ENCODE measurements at regions not wholly inside any gene's neighbourhood (a gene's known extent, or its start where the extent isn't known, plus 50 kb on each side); places are given as distances from the start of the nearest gene placed in this dataset.
"Not testable (repeated sequence)": the region's sequence is repeated elsewhere in the genome, so short reads cannot be mapped to it uniquely, and the experiment has no call there.

DNA sequence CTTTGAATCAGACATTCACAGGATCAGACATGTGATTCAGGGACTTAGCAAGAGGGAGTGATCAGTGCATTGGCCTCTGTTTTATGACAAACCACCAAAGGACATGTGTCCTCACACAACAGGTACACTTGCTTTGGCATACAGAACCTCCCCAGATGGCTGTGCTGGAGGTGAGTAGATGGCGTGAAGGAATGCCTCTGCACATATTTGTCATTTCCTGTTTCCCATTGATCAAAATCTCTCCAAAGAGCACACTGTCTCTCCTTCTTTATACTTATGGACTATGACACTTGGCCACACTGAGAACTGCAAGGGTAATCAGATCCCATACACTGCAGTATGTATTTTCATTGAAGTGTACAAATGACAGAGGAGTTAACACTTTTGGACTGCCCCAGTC lies 927.6 kb downstream of the TSN start:
- Mint-ChIP-seq H3K9me3 (no peaks in the 10 kb centered on the region), H3K27ac (no peak overlapping the region), H3K4me3 (no peak overlapping the region), H3K36me3 (no peaks in the 10 kb centered on the region), H3K27me3 (no peaks in the 10 kb centered on the region), H3K4me1 (no peaks in the 10 kb centered on the region)

DNA sequence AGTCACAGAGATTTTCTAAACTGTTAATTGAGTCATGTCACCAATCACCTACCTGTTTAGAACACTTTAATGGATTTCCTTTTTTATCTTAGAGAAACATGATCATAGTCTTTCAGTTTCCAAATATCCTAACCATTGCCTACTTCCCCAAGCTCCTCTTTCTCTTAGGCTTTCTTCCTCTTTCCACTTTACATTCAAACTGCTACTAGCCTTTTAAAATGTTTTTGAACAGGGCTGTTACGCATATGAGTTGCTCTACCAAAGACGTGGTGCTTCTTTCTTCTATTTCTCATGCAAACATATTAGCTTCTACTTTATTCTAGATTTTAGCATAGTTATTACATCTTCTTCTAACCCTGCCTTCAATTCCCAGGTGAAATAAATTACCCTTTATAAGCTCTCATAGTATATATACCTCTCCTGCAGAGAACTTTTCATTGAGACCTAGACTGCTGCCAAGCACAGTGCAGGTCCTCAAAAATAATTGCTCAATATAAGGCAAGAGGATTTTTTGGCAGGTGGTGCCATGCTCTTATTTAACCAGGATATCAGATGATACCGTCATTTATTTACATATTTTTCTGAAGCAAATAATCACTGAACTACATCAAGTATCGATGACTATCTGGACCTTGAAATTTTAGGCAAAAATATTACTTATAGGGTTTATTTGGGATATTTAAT lies 937.1 kb downstream of the TSN start:
- no peaks in the 10 kb centered on the region for H3K36me3 Mint-ChIP-seq
- no peaks in the 10 kb centered on the region for H3K27me3 Mint-ChIP-seq
- no peaks in the 10 kb centered on the region for H3K4me1 Mint-ChIP-seq
- peaks cover 5% of the 10 kb centered on the region for H3K9me3 Mint-ChIP-seq
- no peak overlapping the region for H3K4me3 Mint-ChIP-seq
- H3K27ac Mint-ChIP-seq: no peak overlapping the region

DNA sequence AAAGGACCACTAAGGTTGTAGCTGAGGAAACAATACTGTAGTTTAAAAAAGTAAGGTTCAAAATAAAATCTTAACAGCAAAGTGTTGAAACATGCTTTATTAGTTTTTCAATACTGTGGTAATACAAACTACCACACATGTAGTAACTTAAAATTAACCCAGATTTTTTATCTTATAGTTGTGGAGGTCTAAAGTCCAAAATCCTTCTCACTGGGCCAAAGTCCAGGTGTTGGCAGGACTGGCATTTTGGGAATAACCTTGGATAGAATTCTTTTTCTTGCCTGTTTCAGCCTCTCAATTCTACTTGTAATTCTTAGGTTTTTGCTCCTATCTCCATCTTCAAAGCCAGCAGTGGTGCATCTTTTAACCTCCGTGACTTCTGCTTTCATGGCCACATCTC lies 942.0 kb downstream of the TSN start:
- Mint-ChIP-seq H3K36me3 (no peaks in the 10 kb centered on the region), H3K4me3 (no peak overlapping the region), H3K27ac (no peak overlapping the region), H3K9me3 (peaks cover 2% of the 10 kb centered on the region), H3K27me3 (no peaks in the 10 kb centered on the region), H3K4me1 (no peaks in the 10 kb centered on the region)

DNA sequence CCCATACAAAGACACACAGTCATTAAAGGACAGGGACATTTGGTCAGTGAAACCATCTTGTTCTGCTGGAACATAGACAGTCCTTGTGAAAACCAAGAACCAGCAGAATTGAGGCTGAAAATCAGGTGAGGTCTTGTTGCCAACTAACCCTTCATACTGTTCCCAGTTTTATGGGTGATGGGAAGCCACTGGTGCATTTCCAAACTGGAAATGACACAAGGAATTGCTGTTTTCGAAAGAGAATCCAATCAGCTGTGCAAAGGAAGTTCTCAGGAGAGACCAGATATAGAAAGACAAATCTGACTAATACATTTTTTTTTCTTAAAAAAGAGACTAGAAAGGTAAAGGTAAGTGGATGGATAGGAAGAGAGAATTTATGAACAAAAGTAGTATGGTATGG lies 948.2 kb downstream of the TSN start:
- H3K4me1 Mint-ChIP-seq: no peaks in the 10 kb centered on the region
- no peaks in the 10 kb centered on the region for H3K9me3 Mint-ChIP-seq
- no peaks in the 10 kb centered on the region for H3K27me3 Mint-ChIP-seq
- H3K27ac Mint-ChIP-seq: no peak overlapping the region
- no peaks in the 10 kb centered on the region for H3K36me3 Mint-ChIP-seq
- H3K4me3 Mint-ChIP-seq: no peak overlapping the region

DNA sequence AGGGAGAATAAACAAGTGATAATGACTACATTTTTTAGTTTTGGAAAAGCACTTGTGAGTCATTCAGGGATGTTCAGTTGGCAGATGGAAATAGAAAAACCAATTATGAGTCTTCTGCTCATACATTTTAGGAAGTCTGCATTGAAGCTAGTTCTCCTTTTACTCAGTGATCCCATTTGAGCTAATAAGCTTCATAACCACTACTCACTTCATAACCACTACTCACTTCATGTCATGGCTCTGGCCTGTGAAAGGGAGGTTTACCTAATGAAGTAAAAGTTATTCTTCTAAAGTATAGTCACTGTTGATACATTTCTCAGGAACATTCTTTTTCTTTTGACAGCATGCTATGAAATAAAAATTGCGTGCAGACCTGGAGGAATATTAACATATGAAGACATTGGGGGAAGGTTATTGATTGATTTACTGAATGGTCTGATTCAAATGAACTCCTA lies 948.7 kb downstream of the TSN start:
- H3K9me3 Mint-ChIP-seq: no peaks in the 10 kb centered on the region
- no peak overlapping the region for H3K27ac Mint-ChIP-seq
- no peak overlapping the region for H3K4me3 Mint-ChIP-seq
- no peaks in the 10 kb centered on the region for H3K4me1 Mint-ChIP-seq
- no peaks in the 10 kb centered on the region for H3K27me3 Mint-ChIP-seq
- no peaks in the 10 kb centered on the region for H3K36me3 Mint-ChIP-seq

DNA sequence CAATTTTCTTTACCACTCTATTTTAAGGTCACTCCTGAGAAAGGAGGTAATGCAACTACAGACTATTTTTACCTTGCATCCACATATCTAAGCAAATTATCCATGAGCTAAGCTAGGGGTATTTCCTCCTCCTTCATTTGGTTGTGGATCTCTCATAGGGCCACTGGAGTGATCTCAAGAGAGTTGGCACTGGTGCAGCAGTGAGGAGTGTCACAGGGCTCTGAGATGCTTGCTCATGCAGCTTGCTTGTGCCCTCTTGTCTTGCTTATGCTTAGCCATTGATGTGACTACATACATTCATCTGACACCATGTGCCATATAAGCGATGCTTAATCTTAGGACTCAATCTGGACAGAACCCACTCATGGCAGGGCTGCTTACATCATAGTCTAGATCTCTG lies 950.3 kb downstream of the TSN start:
- no peak overlapping the region for H3K4me3 Mint-ChIP-seq
- H3K4me1 Mint-ChIP-seq: no peaks in the 10 kb centered on the region
- no peak overlapping the region for H3K27ac Mint-ChIP-seq
- no peaks in the 10 kb centered on the region for H3K27me3 Mint-ChIP-seq
- H3K36me3 Mint-ChIP-seq: no peaks in the 10 kb centered on the region
- no peaks in the 10 kb centered on the region for H3K9me3 Mint-ChIP-seq

DNA sequence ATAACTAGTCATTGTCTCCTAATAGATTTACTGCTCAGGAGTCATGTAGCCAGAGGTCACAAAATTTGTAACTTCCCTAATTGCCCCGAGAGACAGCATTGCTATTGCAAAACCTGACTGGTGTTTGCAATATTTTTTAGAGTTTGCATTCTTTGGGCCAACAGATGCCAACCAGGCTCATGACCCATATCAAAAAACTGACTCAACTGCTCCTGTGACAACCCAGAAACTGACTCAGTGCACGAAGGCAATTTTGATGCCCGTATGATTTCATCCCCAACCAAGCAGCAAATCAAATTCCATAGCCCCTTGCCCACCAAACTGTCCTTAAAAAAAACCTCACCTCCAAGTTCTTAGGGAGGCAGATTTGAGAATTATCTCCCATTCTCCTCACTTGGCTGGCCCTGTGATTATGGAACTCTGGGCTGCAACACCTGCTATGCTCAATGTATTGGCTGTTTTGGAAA lies 951.3 kb downstream of the TSN start:
- Mint-ChIP-seq H3K4me1 (no peaks in the 10 kb centered on the region), H3K27me3 (no peaks in the 10 kb centered on the region), H3K36me3 (no peaks in the 10 kb centered on the region), H3K4me3 (no peak overlapping the region), H3K27ac (no peak overlapping the region), H3K9me3 (no peaks in the 10 kb centered on the region)

DNA sequence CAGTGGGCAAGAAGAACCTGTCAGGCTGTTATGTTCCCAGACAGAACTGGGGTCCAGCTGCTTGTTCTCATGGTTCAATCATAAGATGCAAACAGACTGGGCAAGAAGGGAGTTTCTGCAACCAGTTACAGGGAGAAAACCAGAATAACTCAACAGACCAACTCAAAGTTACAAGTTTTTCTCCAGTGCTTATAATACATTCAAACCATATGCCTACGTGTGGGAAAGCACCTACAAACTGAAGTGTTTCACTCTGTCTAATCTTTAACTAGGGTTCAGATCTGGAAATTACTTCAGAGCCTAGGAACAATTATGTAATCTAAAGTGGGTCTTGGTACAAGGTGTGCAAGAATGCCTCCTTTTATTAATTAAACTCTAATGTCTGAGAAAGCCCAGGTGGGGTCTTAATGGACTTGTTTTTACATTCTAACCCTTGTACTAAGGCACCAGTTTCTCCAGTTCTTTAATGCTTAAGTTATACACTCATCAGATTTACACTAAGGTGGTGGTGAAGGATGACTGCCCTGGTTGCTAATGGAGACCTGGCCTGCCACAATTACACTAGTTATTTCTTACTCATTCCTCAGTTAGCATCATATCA lies 951.9 kb downstream of the TSN start:
- Mint-ChIP-seq H3K4me1 (no peaks in the 10 kb centered on the region), H3K27ac (no peak overlapping the region), H3K27me3 (no peaks in the 10 kb centered on the region)

DNA sequence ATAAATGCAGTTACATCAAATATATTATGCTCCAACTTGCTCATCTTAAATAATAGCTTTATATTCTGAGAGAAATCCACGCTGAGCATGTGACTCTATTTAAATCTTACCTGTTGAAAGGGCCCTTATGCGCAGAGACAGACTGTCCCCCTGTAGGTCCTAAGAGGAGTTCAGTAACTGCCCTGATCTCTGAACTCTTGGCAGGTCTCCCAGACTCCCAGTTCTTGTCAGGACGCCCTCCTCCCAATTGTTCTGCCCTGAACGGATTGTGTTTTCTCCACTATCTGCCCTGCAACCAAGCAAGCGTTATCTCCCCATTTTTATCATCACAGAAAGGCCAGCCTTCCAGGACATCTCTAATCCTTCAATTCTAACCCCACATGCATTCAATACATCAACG lies 954.6 kb downstream of the TSN start:
- Mint-ChIP-seq H3K4me3 (no peak overlapping the region), H3K36me3 (no peaks in the 10 kb centered on the region), H3K9me3 (peaks cover 9% of the 10 kb centered on the region), H3K4me1 (no peaks in the 10 kb centered on the region), H3K27me3 (no peaks in the 10 kb centered on the region), H3K27ac (no peak overlapping the region)

More for the DNA sequence above, 951.9 kb downstream of the TSN start:
- Mint-ChIP-seq H3K4me3 (no peak overlapping the region), H3K36me3 (no peaks in the 10 kb centered on the region), H3K9me3 (peaks cover 4% of the 10 kb centered on the region)

DNA sequence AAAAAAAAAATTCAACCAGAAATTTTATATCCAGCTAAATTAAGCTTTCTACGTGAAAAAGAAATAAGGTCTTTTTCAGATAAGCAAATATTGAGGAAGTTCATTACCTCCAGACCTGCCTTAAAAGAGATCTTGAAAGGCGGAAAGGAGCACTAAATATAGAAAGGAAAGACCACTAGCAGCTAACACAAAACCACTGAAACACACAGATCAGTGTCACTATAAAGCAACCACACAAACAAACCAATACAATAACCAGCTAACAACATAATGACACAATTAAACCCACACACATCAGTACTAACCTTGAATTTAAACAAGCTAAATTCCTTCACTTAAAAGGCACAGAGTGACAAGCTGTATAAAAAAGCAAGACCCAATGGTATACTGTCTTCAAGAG lies 958.3 kb downstream of the TSN start:
- Mint-ChIP-seq H3K27me3 (no peaks in the 10 kb centered on the region), H3K9me3 (peaks cover 14% of the 10 kb centered on the region), H3K27ac (no peak overlapping the region), H3K4me1 (no peaks in the 10 kb centered on the region), H3K36me3 (no peaks in the 10 kb centered on the region), H3K4me3 (no peak overlapping the region)

DNA sequence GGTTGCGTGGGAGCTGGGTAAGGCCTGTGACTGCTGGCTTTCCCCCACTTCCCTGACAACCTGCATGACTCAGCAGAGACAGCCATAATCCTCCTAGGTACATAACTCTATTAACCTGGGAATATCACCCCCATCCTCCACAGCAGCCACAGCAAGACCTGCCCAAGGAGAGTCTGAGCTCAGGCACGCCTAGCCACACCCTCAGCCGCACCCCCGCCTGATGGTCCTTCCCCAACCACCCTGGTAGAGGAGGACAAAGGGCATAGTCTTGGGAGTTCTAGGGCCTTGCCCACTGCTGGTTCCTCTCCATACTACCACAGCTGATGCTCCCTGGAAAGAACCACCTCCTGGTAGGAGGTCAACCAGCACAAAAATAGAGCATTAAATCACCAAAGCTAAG lies 965.4 kb downstream of the TSN start:
- not testable (repeated sequence) for H3K27me3 Mint-ChIP-seq, H3K36me3 Mint-ChIP-seq, H3K4me3 Mint-ChIP-seq, H3K4me1 Mint-ChIP-seq, H3K27ac Mint-ChIP-seq
- H3K9me3 Mint-ChIP-seq: peaks cover 15% of the 10 kb centered on the region

DNA sequence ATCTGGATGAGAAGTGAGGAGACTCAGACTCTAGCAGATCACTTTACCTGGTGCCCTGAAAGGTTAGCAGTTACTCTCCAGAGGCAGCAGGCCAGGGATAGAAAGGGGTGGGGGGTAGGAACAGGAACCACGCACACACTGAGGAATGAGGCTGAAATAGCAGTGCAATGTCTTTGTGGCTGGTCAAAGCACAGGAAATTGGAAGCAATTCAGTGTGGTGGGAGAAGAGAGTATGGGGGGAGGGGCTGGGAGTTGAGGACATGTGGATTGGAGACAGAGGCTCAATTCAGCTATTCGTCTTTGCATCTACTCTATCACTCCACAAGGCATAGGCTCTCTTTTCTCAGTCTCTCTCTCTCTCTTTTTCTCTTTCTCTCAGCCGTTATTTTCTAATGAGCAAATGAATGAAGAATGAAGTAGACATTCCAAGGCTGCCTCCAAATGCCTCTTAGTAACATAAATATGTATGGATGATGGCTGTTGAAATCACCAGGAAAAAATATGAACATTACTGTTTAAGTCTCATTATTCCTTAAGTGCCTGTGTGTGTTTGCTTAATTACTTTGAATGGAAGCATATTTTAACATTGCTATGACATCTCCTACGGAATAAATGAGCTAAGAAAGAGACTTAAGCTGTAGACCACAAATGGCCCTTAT lies 979.4 kb downstream of the TSN start:
- H3K36me3 Mint-ChIP-seq: no peaks in the 10 kb centered on the region
- H3K27me3 Mint-ChIP-seq: no peaks in the 10 kb centered on the region
- no peak overlapping the region for H3K27ac Mint-ChIP-seq
- H3K4me3 Mint-ChIP-seq: no peak overlapping the region
- no peaks in the 10 kb centered on the region for H3K4me1 Mint-ChIP-seq
- H3K9me3 Mint-ChIP-seq: peaks cover 4% of the 10 kb centered on the region

DNA sequence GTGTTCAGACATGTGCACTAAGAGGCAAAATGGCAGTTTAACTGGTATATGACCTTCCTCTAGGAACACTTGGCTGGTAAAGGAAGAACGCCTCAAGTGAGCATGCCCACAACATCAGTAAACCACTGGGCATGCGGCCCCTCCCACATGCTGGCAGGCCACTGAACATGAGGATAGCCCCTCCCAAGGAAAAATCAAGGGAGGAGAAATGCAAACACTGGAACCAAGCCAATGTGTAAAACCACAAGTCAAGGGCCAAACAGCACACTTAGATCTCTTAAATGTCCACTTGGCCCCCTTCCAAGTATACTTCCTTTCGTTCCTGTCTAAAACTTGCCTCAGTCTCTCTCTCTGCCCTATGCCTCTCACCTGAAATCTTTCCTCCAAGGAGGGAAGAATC lies 980.8 kb downstream of the TSN start:
- Mint-ChIP-seq H3K27me3 (no peaks in the 10 kb centered on the region), H3K36me3 (no peaks in the 10 kb centered on the region), H3K4me1 (no peaks in the 10 kb centered on the region), H3K9me3 (peaks cover 4% of the 10 kb centered on the region), H3K4me3 (no peak overlapping the region), H3K27ac (no peak overlapping the region)

DNA sequence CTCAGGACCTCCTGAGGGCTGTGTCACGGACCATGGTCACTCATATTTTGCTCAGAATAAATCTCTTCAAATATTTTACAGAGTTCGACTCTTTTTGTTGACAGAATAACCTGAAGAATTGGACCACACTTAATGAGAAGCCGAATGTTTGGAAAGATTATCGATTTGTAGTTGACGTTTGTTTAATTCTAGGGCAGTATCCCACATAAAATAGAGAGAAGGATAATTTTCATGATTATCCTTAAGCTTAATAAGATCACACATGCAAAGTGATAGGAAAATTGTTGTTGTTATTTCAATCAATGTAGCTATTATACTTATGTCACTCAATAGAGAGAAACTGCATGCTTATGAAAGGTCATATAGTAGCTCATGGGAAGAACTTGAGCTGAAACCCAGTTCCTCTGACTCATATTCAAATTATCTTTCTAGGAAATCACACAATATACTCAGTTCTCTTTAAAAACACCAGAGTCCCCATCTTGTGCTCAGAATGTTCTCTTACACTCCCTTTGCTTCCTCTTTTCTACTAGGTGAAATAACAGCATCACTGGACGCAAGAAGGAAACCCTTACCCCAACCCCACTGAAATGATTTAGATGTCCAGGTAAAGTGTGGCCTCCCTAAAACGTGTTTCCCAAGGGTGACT lies 982.1 kb downstream of the TSN start:
- H3K27ac Mint-ChIP-seq: no peak overlapping the region
- peaks cover 4% of the 10 kb centered on the region for H3K9me3 Mint-ChIP-seq
- no peaks in the 10 kb centered on the region for H3K4me1 Mint-ChIP-seq
- H3K4me3 Mint-ChIP-seq: no peak overlapping the region
- H3K27me3 Mint-ChIP-seq: no peaks in the 10 kb centered on the region
- H3K36me3 Mint-ChIP-seq: no peaks in the 10 kb centered on the region

DNA sequence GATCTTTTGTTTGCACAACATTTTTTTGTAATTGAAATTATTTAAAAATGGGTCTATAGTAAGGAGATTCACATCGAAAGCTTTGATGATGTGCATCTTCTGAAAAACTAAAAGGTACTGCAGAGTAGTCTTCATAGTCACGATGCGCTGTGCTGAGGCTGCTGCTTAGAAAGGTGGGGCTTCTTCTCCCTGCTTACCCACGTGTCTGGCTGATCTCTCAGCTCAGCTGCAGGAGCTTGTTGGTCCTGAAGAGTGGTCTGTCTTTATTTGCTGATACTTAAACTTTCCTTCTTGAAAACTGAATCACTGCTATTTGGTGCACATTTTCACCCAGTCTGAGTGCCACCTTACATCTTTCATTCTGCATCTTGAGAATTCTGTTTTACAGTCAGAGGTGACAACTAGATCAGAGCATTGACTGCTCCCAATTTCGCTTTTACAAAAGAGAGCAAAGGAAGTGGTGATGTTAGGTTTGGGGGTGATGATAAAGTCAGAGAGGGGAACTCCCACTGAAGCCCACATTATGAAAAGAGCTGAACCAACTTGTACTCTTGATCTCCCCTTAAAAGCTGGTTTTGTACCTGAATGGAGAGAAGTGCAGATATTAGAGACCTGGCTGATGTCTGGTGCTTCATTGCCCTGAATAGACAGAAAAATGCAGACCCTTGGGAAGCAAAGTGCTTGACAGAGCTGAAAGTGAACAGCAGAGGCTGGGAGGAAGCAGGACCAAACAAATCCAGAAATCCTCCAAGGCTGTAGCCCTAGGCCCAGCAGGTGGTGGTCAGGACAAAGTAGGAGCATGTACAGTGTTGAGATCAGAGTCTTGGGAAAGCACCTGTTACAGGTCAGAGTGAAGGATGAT lies 984.5 kb downstream of the TSN start:
- Mint-ChIP-seq H3K27me3 (no peaks in the 10 kb centered on the region), H3K9me3 (peaks cover 4% of the 10 kb centered on the region), H3K36me3 (no peaks in the 10 kb centered on the region), H3K4me1 (no peaks in the 10 kb centered on the region), H3K4me3 (no peak overlapping the region), H3K27ac (no peak overlapping the region)
